Spinal cord (tissue), 9 donors: ENCODE measurements at regions not wholly inside any gene's neighbourhood (a gene's known extent, or its start where the extent isn't known, plus 50 kb on each side); places are given as distances from the start of the nearest gene placed in this dataset.
"Not testable (repeated sequence)": the region's sequence is repeated elsewhere in the genome, so short reads cannot be mapped to it uniquely, and the experiment has no call there.

Experiments
- DNase-seq, 6 donors: peaks; one replicate each; pipeline versions ENCODE4 v3.0.0 to v3.0.0-alpha.2; 2013 to 2015; ENCODE audit warnings: low spot score in 6 of 6, low read depth in 4 of 6
- H3K27ac ChIP-seq: one replicate; pipeline ENCODE4 v1.5.1; 2013; ENCODE audit warnings: low read depth, low read length, control low read depth
- H3K27me3 ChIP-seq: one replicate; pipeline ENCODE4 v1.6.1; 2013; ENCODE audit warnings: low read length; ENCODE audit not compliant: control insufficient read depth, insufficient read depth
- H3K36me3 ChIP-seq: one replicate; pipeline ENCODE4 v1.6.1; 2013; ENCODE audit warnings: low read length; ENCODE audit not compliant: control insufficient read depth, insufficient read depth
- H3K4me1 ChIP-seq: one replicate; pipeline ENCODE4 v1.6.1; 2013; ENCODE audit warnings: low read length; ENCODE audit not compliant: control insufficient read depth, insufficient read depth
- H3K4me3 ChIP-seq: one replicate; pipeline ENCODE4 v1.5.1; 2013; ENCODE audit warnings: low read depth, low read length, control low read depth
- H3K9me3 ChIP-seq: one replicate; pipeline ENCODE4 v1.6.1; 2013; ENCODE audit warnings: low read length; ENCODE audit not compliant: control insufficient read depth, insufficient read depth
- WGBS: methylation state at CpG from one replicate; pipeline ENCODE4 v1.1.5; 2013; ENCODE audit warnings: missing lambda C conversion rate; ENCODE audit not compliant: insufficient coverage; 5-methylcytosine and 5-hydroxymethylcytosine counted together
- donor health status: healthy.

GRCh38 chr20:50356525-50356885 is 153.7 kb upstream of the PTPN1 start:
- Histone ChIP-seq H3K4me1 (peaks cover 4% of the 10 kb centered on the region), H3K27ac (no peak overlapping the region), H3K36me3 (no peaks in the 10 kb centered on the region), H3K9me3 (no peaks in the 10 kb centered on the region), H3K4me3 (no peak overlapping the region), H3K27me3 (no peaks in the 10 kb centered on the region)
- peak in 1 of 6 donors; percentile 38 for DNase-seq
- 39% methylated on average over 10 of the region's 14 CpGs for WGBS

- Histone ChIP-seq H3K27me3 (no peaks in the 10 kb centered on the region), H3K4me1 (peaks cover 4% of the 10 kb centered on the region), H3K36me3 (no peaks in the 10 kb centered on the region), H3K4me3 (no peak overlapping the region), H3K27ac (no peak overlapping the region), H3K9me3 (no peaks in the 10 kb centered on the region)
- no peak for DNase-seq
- WGBS, result 81% methylated on average over 14 of the region's 16 CpGs
Observed at GRCh38 chr20:50356962-50357782, 153.0 kb upstream of the PTPN1 start.

- Histone ChIP-seq H3K27ac (no peak overlapping the region), H3K4me3 (no peak overlapping the region), H3K4me1 (peaks cover 4% of the 10 kb centered on the region), H3K36me3 (no peaks in the 10 kb centered on the region), H3K27me3 (no peaks in the 10 kb centered on the region), H3K9me3 (no peaks in the 10 kb centered on the region)
- WGBS, result 89% methylated on average over 6 of the region's 6 CpGs
- no peak for DNase-seq
Observed at GRCh38 chr20:50357783-50358161, 152.4 kb upstream of the PTPN1 start.

GRCh38 chr20:50358166-50358565 is 152.0 kb upstream of the PTPN1 start:
- H3K27me3 ChIP-seq, result no peaks in the 10 kb centered on the region
- WGBS, result 91% methylated on average over 5 of the region's 5 CpGs
- H3K4me3 ChIP-seq, result no peak overlapping the region
- H3K27ac ChIP-seq, result no peak overlapping the region
- DNase-seq, result no peak
- H3K36me3 ChIP-seq, result no peaks in the 10 kb centered on the region
- H3K9me3 ChIP-seq, result no peaks in the 10 kb centered on the region
- peaks cover 4% of the 10 kb centered on the region for H3K4me1 ChIP-seq

GRCh38 chr20:50358971-50359370 is 151.2 kb upstream of the PTPN1 start:
- H3K36me3 ChIP-seq, result no peaks in the 10 kb centered on the region
- DNase-seq, result no peak
- H3K9me3 ChIP-seq, result no peaks in the 10 kb centered on the region
- 89% methylated on average over 9 of the region's 13 CpGs for WGBS
- H3K27ac ChIP-seq, result no peak overlapping the region
- H3K4me1 ChIP-seq, result peaks cover 4% of the 10 kb centered on the region
- no peaks in the 10 kb centered on the region for H3K27me3 ChIP-seq
- H3K4me3 ChIP-seq, result no peak overlapping the region

GRCh38 chr20:50359607-50360217 is 150.5 kb upstream of the PTPN1 start:
- Histone ChIP-seq H3K27me3 (no peaks in the 10 kb centered on the region), H3K4me1 (peaks cover 4% of the 10 kb centered on the region), H3K9me3 (no peaks in the 10 kb centered on the region), H3K4me3 (no peak overlapping the region), H3K27ac (no peak overlapping the region), H3K36me3 (no peaks in the 10 kb centered on the region)
- 90% methylated on average over 8 of the region's 8 CpGs for WGBS
- DNase-seq, result no peak

- no peaks in the 10 kb centered on the region for H3K9me3 ChIP-seq
- no peak for DNase-seq
- peaks cover 4% of the 10 kb centered on the region for H3K4me1 ChIP-seq
- no peaks in the 10 kb centered on the region for H3K36me3 ChIP-seq
- WGBS, result 82% methylated on average over 8 of the region's 8 CpGs
- H3K27me3 ChIP-seq, result no peaks in the 10 kb centered on the region
- H3K4me3 ChIP-seq, result no peak overlapping the region
- H3K27ac ChIP-seq, result no peak overlapping the region
Observed at GRCh38 chr20:50360218-50360672, 149.9 kb upstream of the PTPN1 start.

GRCh38 chr20:50360921-50361320 is 149.3 kb upstream of the PTPN1 start:
- H3K27me3 ChIP-seq, result no peaks in the 10 kb centered on the region
- WGBS, result 73% methylated on average over 8 of the region's 8 CpGs

GRCh38 chr20:50362177-50362576 is 148.0 kb upstream of the PTPN1 start:
- H3K4me1 ChIP-seq, H3K9me3 ChIP-seq: not testable (repeated sequence)

More at GRCh38 chr20:50360921-50361320, 149.3 kb upstream of the PTPN1 start:
- DNase-seq, result no peak
- H3K4me1 ChIP-seq, result peaks cover 4% of the 10 kb centered on the region
- H3K4me3 ChIP-seq, result no peak overlapping the region
- H3K36me3 ChIP-seq, result no peaks in the 10 kb centered on the region
- no peak overlapping the region for H3K27ac ChIP-seq
- H3K9me3 ChIP-seq, result no peaks in the 10 kb centered on the region

GRCh38 chr20:50363027-50363426 is 147.2 kb upstream of the PTPN1 start:
- H3K27me3 ChIP-seq, result no peaks in the 10 kb centered on the region
- H3K27ac ChIP-seq, result no peak overlapping the region
- DNase-seq, result no peak
- no peaks in the 10 kb centered on the region for H3K36me3 ChIP-seq
- 63% methylated on average over 4 of the region's 5 CpGs for WGBS
- H3K4me3 ChIP-seq, result no peak overlapping the region
- H3K9me3 ChIP-seq, result no peaks in the 10 kb centered on the region
- H3K4me1 ChIP-seq, result peaks cover 4% of the 10 kb centered on the region

More at GRCh38 chr20:50362177-50362576, 148.0 kb upstream of the PTPN1 start:
- not testable (repeated sequence) for H3K27ac ChIP-seq, H3K4me3 ChIP-seq, H3K36me3 ChIP-seq, H3K27me3 ChIP-seq, DNase-seq
- no CpG with 5 or more reads among the region's 6 CpGs for WGBS
